Thoracic aorta (tissue), 2 donors: ENCODE measurements at regions not wholly inside any gene's neighbourhood (a gene's known extent, or its start where the extent isn't known, plus 50 kb on each side); places are given as distances from the start of the nearest gene placed in this dataset.

ENCODE experiments used
- ATAC-seq: fragments of 150-250 bp; one replicate; pipeline ENCODE4 v1.8.0; 2017; ENCODE audit warnings: low read depth; ENCODE audit not compliant: insufficient number of reproducible peaks, low FRiP score
- DNase-seq: peaks from one replicate; pipeline ENCODE4 v3.0.0-alpha.2; 2020; ENCODE audit warnings: low spot score
- H3K27ac ChIP-seq, 2 donors: fragments of 200-600 bp; sonication (generic); 1 replicate in 1 of 2; 2 replicates in 1 of 2; pipeline ENCODE4 v1.5.1; 2016; ENCODE audit warnings: mild to moderate bottlenecking in 2 of 2, moderate library complexity in 2 of 2
- H3K27me3 ChIP-seq: fragments of 200-600 bp; sonication (generic); replicated peaks from 2 replicates; pipeline ENCODE4 v1.6.0; 2016; ENCODE audit warnings: mild to moderate bottlenecking; ENCODE audit not compliant: insufficient read depth
- H3K36me3 ChIP-seq: fragments of 200-600 bp; sonication (generic); one replicate; pipeline ENCODE4 v1.5.1; 2016
- H3K4me1 ChIP-seq, 2 donors: fragments of 200-600 bp; sonication (generic); 1 replicate in 1 of 2; 2 replicates in 1 of 2; pipeline versions ENCODE4 v1.5.1 to v1.6.0; 2016; ENCODE audit warnings: low read depth in 2 of 2, mild to moderate bottlenecking in 1 of 2; ENCODE audit not compliant: control insufficient read depth in 1 of 2
- H3K4me3 ChIP-seq: fragments of 200-600 bp; sonication (generic); 2 replicates; pipeline ENCODE4 v1.5.1; 2016; ENCODE audit warnings: mild to moderate bottlenecking
- H3K9me3 ChIP-seq: fragments of 200-600 bp; sonication (generic); 2 replicates; pipeline ENCODE4 v1.5.1; 2016
- CTCF ChIP-seq: fragments of 200-600 bp; sonication (generic); IDR thresholded peaks from one replicate; pipeline ENCODE4 v1.5.1; 2019; ENCODE audit warnings: antibody characterized with exemption

- Histone ChIP-seq H3K4me1 (peaks cover 0 to 5% of the 10 kb centered on the region in 2 donors), H3K36me3 (no peaks in the 10 kb centered on the region), H3K27me3 (no peaks in the 10 kb centered on the region), H3K27ac (no peak overlapping the region), H3K4me3 (no peak overlapping the region), H3K9me3 (no peaks in the 10 kb centered on the region)
- TF ChIP-seq CTCF, result no peak
- no peak for DNase-seq
- ATAC-seq, result no peak
Observed at GRCh38 chr5:5985332-5985731, 393.0 kb downstream of the MED10 start.

GRCh38 chr5:5983261-5983980 is 394.9 kb downstream of the MED10 start:
- ATAC-seq, result no peak
- H3K27me3 ChIP-seq, result no peaks in the 10 kb centered on the region
- H3K4me3 ChIP-seq, result no peak overlapping the region
- peaks cover 0 to 23% of the 10 kb centered on the region in 2 donors for H3K4me1 ChIP-seq
- no peak for DNase-seq
- H3K27ac ChIP-seq, result no peak overlapping the region
- H3K36me3 ChIP-seq, result no peaks in the 10 kb centered on the region
- no peaks in the 10 kb centered on the region for H3K9me3 ChIP-seq
- no peak for TF ChIP-seq CTCF

GRCh38 chr5:5981562-5981961 is 396.8 kb downstream of the MED10 start:
- ATAC-seq, result no peak
- H3K27me3 ChIP-seq, result no peaks in the 10 kb centered on the region
- H3K27ac ChIP-seq, result no peak overlapping the region
- H3K4me1 ChIP-seq, result peaks cover 0 to 23% of the 10 kb centered on the region in 2 donors
- DNase-seq, result no peak
- H3K36me3 ChIP-seq, result no peaks in the 10 kb centered on the region
- H3K9me3 ChIP-seq, result no peaks in the 10 kb centered on the region
- TF ChIP-seq CTCF, result no peak
- no peak overlapping the region for H3K4me3 ChIP-seq

- Histone ChIP-seq H3K36me3 (no peaks in the 10 kb centered on the region), H3K4me1 (peaks cover 0 to 23% of the 10 kb centered on the region in 2 donors), H3K9me3 (no peaks in the 10 kb centered on the region), H3K27me3 (no peaks in the 10 kb centered on the region), H3K27ac (no peak overlapping the region), H3K4me3 (no peak overlapping the region)
- TF ChIP-seq CTCF, result no peak
- DNase-seq (no peak), ATAC-seq (no peak)
Observed at GRCh38 chr5:5980538-5980895, 397.8 kb downstream of the MED10 start.

- Histone ChIP-seq H3K36me3 (no peaks in the 10 kb centered on the region), H3K4me1 (peaks cover 0 to 23% of the 10 kb centered on the region in 2 donors), H3K27me3 (no peaks in the 10 kb centered on the region), H3K9me3 (no peaks in the 10 kb centered on the region), H3K4me3 (no peak overlapping the region), H3K27ac (no peak overlapping the region)
- DNase-seq, result no peak
- no peak for TF ChIP-seq CTCF
- no peak for ATAC-seq
Observed at GRCh38 chr5:5979761-5980537, 398.4 kb downstream of the MED10 start.
